ENCODE measurements at regions not wholly inside any gene's neighbourhood (a gene's known extent, or its start where the extent isn't known, plus 50 kb on each side); places are given as distances from the start of the nearest gene placed in this dataset.
A peak's percentile ranks its signal among the peaks of the same experiment; 100 is the strongest.

DNA sequence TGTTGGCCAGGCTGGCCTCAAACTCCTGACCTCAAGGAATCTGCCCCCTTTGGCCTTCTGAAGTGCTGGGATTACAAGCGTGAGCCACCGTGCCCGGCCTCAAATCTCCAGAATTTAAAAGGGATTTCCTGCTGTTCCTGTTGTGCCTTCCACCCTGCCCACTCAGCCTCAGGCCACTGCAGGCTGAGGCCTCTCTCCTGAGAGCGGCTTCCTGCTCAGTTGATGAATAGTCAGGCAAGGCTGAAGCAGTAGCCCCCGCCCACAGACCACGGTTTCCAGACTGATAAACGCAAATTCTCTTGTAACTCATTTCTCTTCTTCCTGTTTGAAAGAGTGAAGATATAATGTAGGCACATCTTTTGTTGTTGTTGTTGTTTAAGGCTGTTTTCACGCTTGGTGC lies 127.0 kb upstream of the PLCXD3 start:
- ATAC-seq (ENCODE audit: low FRiP score in 2 of 2): no peak
- 61 to 78% methylated on average over 5 to 8 of the region's 8 CpGs for WGBS, 2 donors
- H3K9me3 ChIP-seq: no peaks in the 10 kb centered on the region
- H3K27me3 ChIP-seq: no peaks in the 10 kb centered on the region
- H3K4me3 ChIP-seq: no peak overlapping the region
- TF ChIP-seq POLR2A (IDR thresholded peaks at IDR 0.05) (no peak), POLR2AphosphoS5 (IDR thresholded peaks at IDR 0.05) (no peak), EP300 (IDR thresholded peaks at IDR 0.05) (no peak)
- TF ChIP-seq, protein P1, sequence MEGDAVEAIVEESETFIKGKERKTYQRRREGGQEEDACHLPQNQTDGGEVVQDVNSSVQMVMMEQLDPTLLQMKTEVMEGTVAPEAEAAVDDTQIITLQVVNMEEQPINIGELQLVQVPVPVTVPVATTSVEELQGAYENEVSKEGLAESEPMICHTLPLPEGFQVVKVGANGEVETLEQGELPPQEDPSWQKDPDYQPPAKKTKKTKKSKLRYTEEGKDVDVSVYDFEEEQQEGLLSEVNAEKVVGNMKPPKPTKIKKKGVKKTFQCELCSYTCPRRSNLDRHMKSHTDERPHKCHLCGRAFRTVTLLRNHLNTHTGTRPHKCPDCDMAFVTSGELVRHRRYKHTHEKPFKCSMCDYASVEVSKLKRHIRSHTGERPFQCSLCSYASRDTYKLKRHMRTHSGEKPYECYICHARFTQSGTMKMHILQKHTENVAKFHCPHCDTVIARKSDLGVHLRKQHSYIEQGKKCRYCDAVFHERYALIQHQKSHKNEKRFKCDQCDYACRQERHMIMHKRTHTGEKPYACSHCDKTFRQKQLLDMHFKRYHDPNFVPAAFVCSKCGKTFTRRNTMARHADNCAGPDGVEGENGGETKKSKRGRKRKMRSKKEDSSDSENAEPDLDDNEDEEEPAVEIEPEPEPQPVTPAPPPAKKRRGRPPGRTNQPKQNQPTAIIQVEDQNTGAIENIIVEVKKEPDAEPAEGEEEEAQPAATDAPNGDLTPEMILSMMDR (IDR thresholded peaks at IDR 0.05): no peak
- no peak overlapping the region for H3K27ac ChIP-seq
- DNase-seq: no peak
- H3K36me3 ChIP-seq: no peaks in the 10 kb centered on the region
- no peaks in the 10 kb centered on the region for H3K4me1 ChIP-seq

DNA sequence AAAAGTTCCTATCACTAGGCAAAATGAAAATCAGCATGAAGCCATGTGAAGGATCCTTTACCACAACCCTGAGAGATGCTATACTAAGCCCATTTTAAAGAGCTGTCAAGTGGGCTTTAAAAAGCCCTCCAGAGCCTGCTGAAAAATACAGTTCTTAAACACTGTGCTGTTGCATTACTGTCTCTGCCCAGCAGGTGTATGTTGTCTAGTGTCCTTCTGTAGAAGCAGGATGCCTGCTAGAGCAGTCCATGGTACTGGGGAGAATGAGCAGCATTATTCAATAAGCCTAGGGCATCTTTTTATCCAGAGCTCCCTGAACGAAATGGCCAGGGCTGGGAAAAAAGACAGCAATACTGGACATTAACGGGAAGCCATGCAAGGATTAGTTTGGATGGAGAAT lies 126.2 kb upstream of the PLCXD3 start:
- H3K36me3 ChIP-seq: no peaks in the 10 kb centered on the region
- TF ChIP-seq, protein P1 (IDR thresholded peaks at IDR 0.05): peak in 2 of 6 experiments; percentile 5 to 21
- TF ChIP-seq POLR2AphosphoS5 (IDR thresholded peaks at IDR 0.05): no peak
- DNase-seq (no peak), ATAC-seq (ENCODE audit: low FRiP score in 2 of 2) (no peak)
- H3K27ac ChIP-seq: no peak overlapping the region
- no peaks in the 10 kb centered on the region for H3K9me3 ChIP-seq
- WGBS, 2 donors: 81 to 89% methylated on average over 2 of the region's 2 CpGs
- H3K27me3 ChIP-seq: no peaks in the 10 kb centered on the region
- no peak overlapping the region for H3K4me3 ChIP-seq
- H3K4me1 ChIP-seq: no peaks in the 10 kb centered on the region

DNA sequence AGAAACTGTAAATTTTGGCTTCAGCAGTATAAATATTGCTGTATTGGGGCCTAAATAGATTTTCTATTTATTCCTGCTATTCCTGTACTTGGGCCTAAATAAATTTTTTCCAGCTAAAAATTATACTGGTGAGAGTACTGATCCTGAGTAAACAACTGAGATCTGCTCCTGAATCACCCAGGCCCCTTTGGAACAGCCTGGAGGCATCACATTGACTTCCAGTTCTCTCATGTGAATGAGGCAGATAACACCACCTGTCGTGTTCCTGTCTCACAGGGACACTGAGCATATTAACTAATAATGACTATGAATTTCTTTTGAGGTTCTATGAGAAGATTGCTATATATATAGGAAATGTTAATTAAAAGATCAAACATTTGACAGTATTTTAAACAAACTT lies 119.5 kb upstream of the PLCXD3 start:
- WGBS, 2 donors: 65 to 77% methylated on average over 1 of the region's 1 CpG
- Histone ChIP-seq H3K4me3 (no peak overlapping the region), H3K36me3 (no peaks in the 10 kb centered on the region), H3K9me3 (no peaks in the 10 kb centered on the region), H3K27me3 (no peaks in the 10 kb centered on the region), H3K4me1 (no peaks in the 10 kb centered on the region), H3K27ac (no peak overlapping the region)
- ATAC-seq (ENCODE audit: low FRiP score in 2 of 2): no peak
- DNase-seq: no peak
- TF ChIP-seq, protein P1 (IDR thresholded peaks at IDR 0.05): no peak
- no peak for TF ChIP-seq POLR2A (IDR thresholded peaks at IDR 0.05)
- no peak for TF ChIP-seq POLR2AphosphoS5 (IDR thresholded peaks at IDR 0.05)
- no peak for TF ChIP-seq EP300 (IDR thresholded peaks at IDR 0.05)

DNA sequence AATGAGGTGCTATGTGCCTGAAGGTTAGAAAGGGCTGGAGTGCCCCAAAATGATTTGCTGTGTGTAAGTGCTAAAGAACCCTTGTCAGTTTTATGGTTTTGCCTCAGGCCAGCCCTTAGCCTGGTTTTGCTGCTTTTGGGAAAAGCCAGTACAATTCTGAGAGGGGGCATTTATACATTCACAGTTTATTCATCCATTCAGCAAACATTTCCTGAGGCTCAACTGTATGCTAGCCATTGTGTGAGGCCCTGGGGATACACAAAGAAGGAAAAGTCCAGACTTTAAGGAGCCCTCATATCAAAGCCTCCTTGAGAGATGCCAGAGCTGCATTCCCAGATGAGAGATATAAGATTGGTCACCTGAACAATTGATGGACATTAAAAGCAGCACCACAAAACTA lies 115.2 kb upstream of the PLCXD3 start:
- Histone ChIP-seq H3K27me3 (no peaks in the 10 kb centered on the region), H3K9me3 (no peaks in the 10 kb centered on the region), H3K4me1 (no peaks in the 10 kb centered on the region), H3K27ac (no peak overlapping the region), H3K4me3 (no peak overlapping the region), H3K36me3 (no peaks in the 10 kb centered on the region)
- TF ChIP-seq, protein P1 (IDR thresholded peaks at IDR 0.05): no peak
- TF ChIP-seq POLR2AphosphoS5 (IDR thresholded peaks at IDR 0.05) (no peak), EP300 (IDR thresholded peaks at IDR 0.05) (no peak), POLR2A (IDR thresholded peaks at IDR 0.05) (no peak)
- ATAC-seq (ENCODE audit: low FRiP score in 2 of 2) (no peak), DNase-seq (no peak)

DNA sequence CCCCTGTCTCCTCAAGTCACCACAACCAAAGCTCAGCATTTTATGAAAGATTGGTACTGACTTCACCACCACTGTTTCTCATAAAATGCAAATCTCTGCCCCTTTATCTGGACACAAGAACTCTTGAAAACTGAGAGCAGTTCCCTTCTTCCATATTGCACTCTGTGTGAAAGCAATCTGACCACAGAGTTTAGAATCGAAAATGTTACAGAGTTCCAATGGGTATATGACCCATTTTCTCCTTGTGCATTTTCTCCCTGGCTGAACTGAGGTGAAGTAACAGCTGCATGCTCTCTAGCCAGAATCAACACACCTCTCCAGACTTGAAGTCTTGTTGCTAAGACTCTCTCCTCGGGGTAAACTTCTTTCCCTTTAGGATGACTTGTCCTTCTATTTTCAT lies 111.0 kb upstream of the PLCXD3 start:
- Histone ChIP-seq H3K36me3 (no peaks in the 10 kb centered on the region), H3K9me3 (no peaks in the 10 kb centered on the region), H3K4me1 (no peaks in the 10 kb centered on the region), H3K4me3 (no peak overlapping the region), H3K27me3 (no peaks in the 10 kb centered on the region), H3K27ac (no peak overlapping the region)
- TF ChIP-seq, protein P1 (IDR thresholded peaks at IDR 0.05): no peak
- TF ChIP-seq POLR2AphosphoS5 (IDR thresholded peaks at IDR 0.05) (no peak), EP300 (IDR thresholded peaks at IDR 0.05) (no peak), POLR2A (IDR thresholded peaks at IDR 0.05) (no peak)
- ATAC-seq (ENCODE audit: low FRiP score in 2 of 2) (no peak), DNase-seq (no peak)
- 38 to 43% methylated on average over 2 of the region's 2 CpGs for WGBS, 2 donors

Measured in upper lobe of left lung (tissue), 6 donors.